Umbilical cord (tissue), 1 donor: ENCODE measurements at regions not wholly inside any gene's neighbourhood (a gene's known extent, or its start where the extent isn't known, plus 50 kb on each side); places are given as distances from the start of the nearest gene placed in this dataset.
A peak's percentile ranks its signal among the peaks of the same experiment; 100 is the strongest.

ENCODE experiments used
- DNase-seq: peaks from one replicate; pipeline ENCODE4 v3.0.0-alpha.2; 2015; ENCODE audit warnings: low spot score

- DNase-seq: no peak
These were observed 184.6 kb downstream of the ABCC12 start for GRCh38 chr16:47971225-47971624.

GRCh38 chr16:47970291-47970931, 185.4 kb downstream of the ABCC12 start:
- peak; percentile 56 for DNase-seq

GRCh38 chr16:47967374-47967773, 188.4 kb downstream of the ABCC12 start:
- DNase-seq: no peak

GRCh38 chr16:47966325-47966724, 189.5 kb downstream of the ABCC12 start:
- no peak for DNase-seq

- DNase-seq: no peak
These were observed 190.4 kb downstream of the ABCC12 start for GRCh38 chr16:47965439-47965838.

GRCh38 chr16:47958726-47959125, 197.1 kb downstream of the ABCC12 start:
- DNase-seq: no peak

GRCh38 chr16:47956916-47957315, 198.9 kb downstream of the ABCC12 start:
- no peak for DNase-seq

- no peak for DNase-seq
These were observed 206.1 kb downstream of the ABCC12 start for GRCh38 chr16:47949714-47950113.

GRCh38 chr16:47949276-47949675, 206.5 kb downstream of the ABCC12 start:
- no peak for DNase-seq

GRCh38 chr16:47947723-47948122, 208.1 kb downstream of the ABCC12 start:
- DNase-seq: no peak

GRCh38 chr16:47946092-47946491, 209.7 kb downstream of the ABCC12 start:
- no peak for DNase-seq

GRCh38 chr16:47944589-47944988, 211.2 kb downstream of the ABCC12 start:
- DNase-seq: no peak

GRCh38 chr16:47943235-47943634, 212.6 kb downstream of the ABCC12 start:
- DNase-seq: no peak

GRCh38 chr16:47940466-47940865, 215.3 kb downstream of the ABCC12 start:
- DNase-seq: no peak

GRCh38 chr16:47939680-47940079, 216.1 kb downstream of the ABCC12 start:
- DNase-seq: no peak

GRCh38 chr16:47938272-47938671, 217.5 kb downstream of the ABCC12 start:
- no peak for DNase-seq

GRCh38 chr16:47928008-47928407, 227.8 kb downstream of the ABCC12 start:
- no peak for DNase-seq

GRCh38 chr16:47927330-47927729, 228.5 kb downstream of the ABCC12 start:
- DNase-seq: no peak

- no peak for DNase-seq
These were observed 229.9 kb downstream of the ABCC12 start for GRCh38 chr16:47925811-47926460.

- DNase-seq: no peak
These were observed 230.8 kb downstream of the ABCC12 start for GRCh38 chr16:47924950-47925349.

GRCh38 chr16:47921535-47921934, 234.3 kb downstream of the ABCC12 start:
- no peak for DNase-seq

GRCh38 chr16:47920709-47921108, 235.1 kb downstream of the ABCC12 start:
- no peak for DNase-seq

GRCh38 chr16:47917118-47917517, 238.7 kb downstream of the ABCC12 start:
- no peak for DNase-seq

GRCh38 chr16:47916266-47916665, 239.5 kb downstream of the ABCC12 start:
- DNase-seq: no peak
